GM10248 (cell line): ENCODE measurements at regions not wholly inside any gene's neighbourhood (a gene's known extent, or its start where the extent isn't known, plus 50 kb on each side); places are given as distances from the start of the nearest gene placed in this dataset.

Source experiments
- CTCF ChIA-PET: fragments of 300-600 bp; sonication (Branson Sonifier 250); formaldehyde crosslinking; extraction: SDS; loops from one replicate; lab custom pipeline; 2021; ENCODE audit warnings: antibody characterized with exemption; lab: Yijun Ruan, JAX
- POLR2A ChIA-PET: fragments of 350-650 bp; sonication (Branson Sonifier 250); formaldehyde crosslinking; extraction: SDS; loops from one replicate; lab custom pipeline; 2020; ENCODE audit warnings: antibody characterized with exemption; lab: Yijun Ruan, JAX
- DNase-seq: peaks from one replicate; pipeline ENCODE4 v3.0.0; 2012; ENCODE audit errors: extremely low spot score
- TF ChIP-seq, protein P1 (sequence below): IDR thresholded peaks from 2 replicates; pipeline ENCODE4 v1.5.1; 2012; ENCODE audit warnings: mild to moderate bottlenecking, low read depth; ENCODE audit errors: extremely low read depth, missing control alignments, control extremely low read depth

DNA sequence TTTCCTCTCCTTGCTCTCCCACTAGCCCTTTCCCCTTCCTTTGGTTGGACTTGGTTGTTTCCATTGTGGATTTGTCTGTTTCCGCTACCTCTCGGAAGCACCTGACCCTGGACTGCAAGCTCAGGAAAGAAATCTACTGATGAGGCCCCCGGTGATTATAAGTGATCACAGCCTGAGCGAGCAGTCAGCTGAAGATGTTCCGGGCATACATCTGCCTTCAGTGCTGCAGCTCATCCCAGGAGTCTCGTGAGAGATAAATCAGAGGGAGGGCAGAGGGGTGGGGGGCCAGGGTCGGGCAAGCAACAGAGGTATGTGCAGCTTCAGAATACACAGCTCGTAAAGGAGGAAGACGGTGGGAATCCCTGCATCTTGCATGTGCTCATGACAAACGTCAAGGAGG is 102.1 kb downstream of the MRPL46 start:
- no peak for DNase-seq
- TF ChIP-seq, protein P1, sequence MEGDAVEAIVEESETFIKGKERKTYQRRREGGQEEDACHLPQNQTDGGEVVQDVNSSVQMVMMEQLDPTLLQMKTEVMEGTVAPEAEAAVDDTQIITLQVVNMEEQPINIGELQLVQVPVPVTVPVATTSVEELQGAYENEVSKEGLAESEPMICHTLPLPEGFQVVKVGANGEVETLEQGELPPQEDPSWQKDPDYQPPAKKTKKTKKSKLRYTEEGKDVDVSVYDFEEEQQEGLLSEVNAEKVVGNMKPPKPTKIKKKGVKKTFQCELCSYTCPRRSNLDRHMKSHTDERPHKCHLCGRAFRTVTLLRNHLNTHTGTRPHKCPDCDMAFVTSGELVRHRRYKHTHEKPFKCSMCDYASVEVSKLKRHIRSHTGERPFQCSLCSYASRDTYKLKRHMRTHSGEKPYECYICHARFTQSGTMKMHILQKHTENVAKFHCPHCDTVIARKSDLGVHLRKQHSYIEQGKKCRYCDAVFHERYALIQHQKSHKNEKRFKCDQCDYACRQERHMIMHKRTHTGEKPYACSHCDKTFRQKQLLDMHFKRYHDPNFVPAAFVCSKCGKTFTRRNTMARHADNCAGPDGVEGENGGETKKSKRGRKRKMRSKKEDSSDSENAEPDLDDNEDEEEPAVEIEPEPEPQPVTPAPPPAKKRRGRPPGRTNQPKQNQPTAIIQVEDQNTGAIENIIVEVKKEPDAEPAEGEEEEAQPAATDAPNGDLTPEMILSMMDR, result no peak
- CTCF ChIA-PET, result no interaction called here
- POLR2A ChIA-PET, result interaction anchor here (0.6 kb wide), 1 partner anchor 202 kb away, joined by 3 read pairs; no protein-coding TSS in a partner anchor

DNA sequence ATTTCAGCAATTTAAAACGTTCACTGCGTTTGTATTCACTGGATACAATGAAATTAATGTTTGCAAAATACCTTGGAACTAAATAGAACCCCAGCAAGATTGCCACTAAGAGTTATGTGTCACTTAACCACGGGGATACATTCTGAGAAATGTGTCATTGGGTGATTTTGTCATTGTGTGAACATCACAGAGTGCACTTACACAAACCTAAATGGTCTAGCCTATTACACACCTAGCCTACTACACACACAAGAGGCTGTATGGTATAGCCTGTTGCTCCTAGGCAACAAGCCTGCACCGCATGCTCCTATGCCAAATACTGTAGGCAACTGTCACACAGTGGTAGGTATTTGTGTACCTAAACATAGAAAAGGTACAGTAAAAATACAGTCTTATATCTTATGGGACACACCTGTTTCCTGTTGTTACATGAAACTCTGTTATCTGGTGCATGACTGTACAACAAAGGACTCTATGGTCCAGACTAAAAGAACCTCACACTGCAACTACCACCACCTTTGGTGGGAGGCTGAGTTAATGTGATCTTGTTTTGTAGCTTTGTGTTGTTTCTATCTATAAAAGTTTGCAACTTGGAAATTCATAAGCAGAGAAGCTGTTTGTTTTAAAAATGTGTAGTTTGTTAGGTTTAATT is 92.2 kb upstream of the NTRK3 start:
- TF ChIP-seq, protein P1, result no peak
- DNase-seq, result no peak
- CTCF ChIA-PET, result interaction anchor here (1.0 kb wide), 1 partner anchor 11 kb away, joined by 3 read pairs; no protein-coding TSS in a partner anchor
- POLR2A ChIA-PET, result no interaction called here

DNA sequence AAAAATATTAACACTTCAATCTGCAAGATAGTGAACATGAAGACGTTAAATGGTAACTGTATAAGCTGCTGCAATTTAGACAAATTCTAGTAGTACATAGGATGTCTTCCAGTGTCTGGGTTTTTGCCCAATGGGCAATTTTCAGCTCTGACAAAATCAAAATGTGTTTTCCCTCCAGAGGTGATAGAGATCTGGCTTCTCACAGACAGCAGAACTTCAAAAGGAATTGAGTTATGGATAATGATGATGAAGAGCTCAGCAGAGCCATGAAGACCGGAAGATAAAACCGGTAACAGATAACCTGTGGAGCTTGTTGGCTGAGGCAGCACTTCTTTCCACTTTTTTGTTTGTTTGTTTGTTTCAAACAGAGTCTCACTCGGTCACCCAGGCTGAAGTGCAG is 89.4 kb upstream of the NTRK3 start:
- CTCF ChIA-PET, result interaction anchor here (3.1 kb wide), 1 partner anchor 14 kb away, joined by 12 read pairs; no protein-coding TSS in a partner anchor
- POLR2A ChIA-PET, result no interaction called here
- TF ChIP-seq, protein P1, result no peak
- no peak for DNase-seq

DNA sequence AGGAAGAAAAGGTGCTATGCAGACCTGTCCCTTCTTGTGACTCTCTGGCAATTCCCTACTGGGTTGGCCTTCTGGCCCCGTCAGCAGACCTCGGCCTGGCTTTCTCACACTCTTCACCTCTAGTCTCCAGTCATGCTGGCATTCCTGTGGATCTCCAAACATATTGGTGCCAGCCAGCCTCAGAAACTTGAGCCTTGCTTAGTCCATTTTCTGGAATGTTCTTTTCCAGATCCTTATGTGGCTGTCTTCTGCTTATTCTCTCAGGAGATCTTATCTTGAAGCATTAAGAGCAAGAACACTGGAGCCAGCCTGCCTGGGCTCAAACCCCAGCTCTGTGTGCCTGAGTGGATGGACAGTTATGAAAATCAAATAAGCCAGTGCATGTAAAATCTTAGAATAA is 88.2 kb upstream of the NTRK3 start:
- DNase-seq, result no peak
- POLR2A ChIA-PET, result no interaction called here
- TF ChIP-seq, protein P1, result no peak
- CTCF ChIA-PET, result no interaction called here

DNA sequence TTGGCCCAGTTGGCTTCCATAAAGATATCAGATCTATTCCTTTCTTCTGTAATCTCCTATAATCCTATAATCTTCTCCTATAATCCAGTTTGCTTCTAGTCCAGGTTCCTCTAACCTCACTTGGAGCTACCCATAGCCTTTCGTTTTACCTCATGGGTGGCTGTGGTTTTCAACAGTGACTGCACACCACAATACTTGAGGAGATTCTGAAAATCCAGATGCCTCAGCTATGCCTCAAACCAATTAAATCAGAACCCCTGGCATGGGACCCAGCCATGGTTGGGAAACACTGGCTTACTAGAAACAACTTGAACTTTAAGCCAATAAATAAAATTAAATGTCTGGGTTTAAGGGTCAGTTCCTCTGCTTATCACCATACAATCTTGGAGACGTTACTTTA is 86.1 kb upstream of the NTRK3 start:
- POLR2A ChIA-PET, result no interaction called here
- TF ChIP-seq, protein P1, result no peak
- no peak for DNase-seq
- CTCF ChIA-PET, result no interaction called here

DNA sequence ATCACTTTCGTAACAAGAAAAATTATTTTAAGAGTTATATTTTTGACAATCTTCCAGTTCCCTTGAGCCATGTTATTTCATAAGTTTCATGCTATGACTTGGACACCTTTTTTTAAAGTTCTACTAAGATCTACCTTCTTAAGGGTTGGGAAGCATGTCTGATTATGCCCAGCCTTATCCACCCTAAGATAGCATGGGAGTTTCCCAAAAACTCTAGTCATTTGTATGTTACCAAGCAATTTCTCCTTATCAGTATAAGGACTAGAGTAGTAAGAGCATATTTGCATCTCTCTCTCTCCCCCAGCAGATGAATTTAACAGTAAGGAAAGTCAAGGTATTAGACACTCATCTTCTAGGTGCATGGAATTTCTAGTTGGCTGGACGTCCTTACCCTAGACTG is 85.1 kb upstream of the NTRK3 start:
- ChIA-PET CTCF (no interaction called here), POLR2A (no interaction called here)
- TF ChIP-seq, protein P1, result no peak
- no peak for DNase-seq

DNA sequence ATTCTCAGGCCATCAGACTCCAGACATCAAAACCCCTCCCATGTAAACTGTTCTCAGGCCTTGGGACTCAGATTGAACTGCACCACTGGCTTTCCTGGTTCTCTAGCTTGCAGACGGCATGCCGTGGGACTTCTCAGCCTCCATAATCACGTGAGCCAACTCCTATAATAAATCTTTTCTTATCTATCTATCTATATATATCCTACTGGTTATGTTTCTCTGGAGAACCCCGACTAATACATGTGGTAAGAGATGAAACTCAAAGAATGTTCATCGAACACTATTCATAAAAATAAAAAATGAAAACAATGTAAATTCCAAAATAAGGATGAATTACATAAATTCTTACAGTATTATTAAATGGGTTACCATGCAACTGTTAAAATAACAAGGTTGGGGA is 84.5 kb upstream of the NTRK3 start:
- DNase-seq, result no peak
- ChIA-PET POLR2A (no interaction called here), CTCF (interaction anchor here (0.5 kb wide), 1 partner anchor 11 kb away, joined by 3 read pairs; no protein-coding TSS in a partner anchor)
- TF ChIP-seq, protein P1, result no peak
